Coronary artery (tissue), 2 donors: ENCODE measurements at regions not wholly inside any gene's neighbourhood (a gene's known extent, or its start where the extent isn't known, plus 50 kb on each side); places are given as distances from the start of the nearest gene placed in this dataset.
"Not testable (repeated sequence)": the region's sequence is repeated elsewhere in the genome, so short reads cannot be mapped to it uniquely, and the experiment has no call there.

Experiments used
- DNase-seq: peaks from one replicate; pipeline ENCODE4 v3.0.0-alpha.2; 2017; ENCODE audit warnings: low spot score
- H3K27ac ChIP-seq, 2 donors: fragments of 200-600 bp; sonication (generic); one replicate each; pipeline ENCODE4 v1.5.1; 2016 to 2019
- H3K4me3 ChIP-seq: fragments of 200-600 bp; sonication (generic); 2 replicates; pipeline ENCODE4 v1.5.1; 2016; ENCODE audit warnings: mild to moderate bottlenecking, moderate library complexity
- TF ChIP-seq, protein P1 (sequence below): fragments of 200-600 bp; sonication (generic); IDR thresholded peaks from one replicate; pipeline ENCODE4 v1.5.1; 2019; ENCODE audit warnings: antibody characterized with exemption

DNA sequence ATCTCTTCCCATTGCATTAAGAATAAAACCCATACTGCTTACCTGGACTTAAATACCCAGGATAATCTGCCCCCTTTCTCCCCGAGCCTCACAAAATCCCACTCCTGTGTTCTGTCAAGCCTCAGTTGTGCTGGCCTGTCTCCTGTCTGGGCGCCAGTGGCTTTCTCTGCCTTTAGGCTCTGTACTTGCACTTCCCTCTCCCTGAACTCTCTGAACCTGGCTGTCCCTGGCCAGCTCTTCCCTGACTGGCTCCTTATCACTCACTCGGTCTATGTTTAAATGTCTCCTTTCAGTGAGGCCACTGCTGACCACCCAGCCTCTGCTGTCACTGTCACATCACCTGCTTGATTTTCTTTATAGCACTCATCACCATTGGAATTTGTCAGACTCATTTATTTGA is 382.7 kb upstream of the PPP2R3A start:
- no peak overlapping the region for H3K4me3 ChIP-seq
- H3K27ac ChIP-seq: no peak overlapping the region
- TF ChIP-seq, protein P1, sequence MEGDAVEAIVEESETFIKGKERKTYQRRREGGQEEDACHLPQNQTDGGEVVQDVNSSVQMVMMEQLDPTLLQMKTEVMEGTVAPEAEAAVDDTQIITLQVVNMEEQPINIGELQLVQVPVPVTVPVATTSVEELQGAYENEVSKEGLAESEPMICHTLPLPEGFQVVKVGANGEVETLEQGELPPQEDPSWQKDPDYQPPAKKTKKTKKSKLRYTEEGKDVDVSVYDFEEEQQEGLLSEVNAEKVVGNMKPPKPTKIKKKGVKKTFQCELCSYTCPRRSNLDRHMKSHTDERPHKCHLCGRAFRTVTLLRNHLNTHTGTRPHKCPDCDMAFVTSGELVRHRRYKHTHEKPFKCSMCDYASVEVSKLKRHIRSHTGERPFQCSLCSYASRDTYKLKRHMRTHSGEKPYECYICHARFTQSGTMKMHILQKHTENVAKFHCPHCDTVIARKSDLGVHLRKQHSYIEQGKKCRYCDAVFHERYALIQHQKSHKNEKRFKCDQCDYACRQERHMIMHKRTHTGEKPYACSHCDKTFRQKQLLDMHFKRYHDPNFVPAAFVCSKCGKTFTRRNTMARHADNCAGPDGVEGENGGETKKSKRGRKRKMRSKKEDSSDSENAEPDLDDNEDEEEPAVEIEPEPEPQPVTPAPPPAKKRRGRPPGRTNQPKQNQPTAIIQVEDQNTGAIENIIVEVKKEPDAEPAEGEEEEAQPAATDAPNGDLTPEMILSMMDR: no peak
- no peak for DNase-seq

DNA sequence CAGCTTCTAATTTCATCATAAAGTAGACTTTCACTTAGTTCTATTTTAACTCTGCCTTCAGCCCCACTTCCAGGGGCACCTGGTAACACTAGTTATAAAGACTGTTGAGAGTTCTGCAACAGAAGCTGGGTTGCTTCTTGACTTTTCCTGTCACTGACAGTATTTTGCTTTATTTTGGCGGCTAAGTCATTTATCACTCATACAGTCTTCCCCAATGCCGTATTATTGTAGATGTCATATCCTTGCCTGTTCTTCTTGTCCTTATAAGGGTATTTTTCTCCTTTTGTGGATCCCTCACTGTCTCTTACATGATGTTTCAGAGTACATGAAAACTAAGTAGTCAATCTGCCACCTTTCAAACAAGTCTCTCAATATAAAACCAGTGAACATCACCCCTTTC is 369.0 kb upstream of the PPP2R3A start:
- Histone ChIP-seq H3K4me3 (no peak overlapping the region), H3K27ac (no peak overlapping the region)
- TF ChIP-seq, protein P1: no peak
- DNase-seq: no peak

DNA sequence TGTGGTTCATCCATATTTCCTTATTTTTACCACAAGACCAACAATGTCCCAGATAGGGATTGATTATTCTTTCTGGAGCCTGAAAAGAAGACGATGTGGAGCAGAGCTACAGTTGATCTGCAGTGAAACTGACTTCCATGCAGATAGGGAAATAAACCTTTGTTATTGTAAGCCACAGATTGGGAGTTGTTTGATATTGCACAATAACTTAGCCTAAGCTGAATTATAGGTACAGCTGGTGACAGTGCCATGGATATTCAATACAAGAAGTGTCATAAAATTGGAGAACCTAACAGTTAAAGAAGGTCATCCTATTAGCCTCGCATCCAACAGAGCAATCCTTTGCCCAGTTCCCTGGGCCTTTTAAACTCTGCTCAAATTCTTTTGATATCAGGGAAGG is 367.7 kb upstream of the PPP2R3A start:
- TF ChIP-seq, protein P1: no peak
- no peak for DNase-seq
- Histone ChIP-seq H3K27ac (no peak overlapping the region), H3K4me3 (no peak overlapping the region)

DNA sequence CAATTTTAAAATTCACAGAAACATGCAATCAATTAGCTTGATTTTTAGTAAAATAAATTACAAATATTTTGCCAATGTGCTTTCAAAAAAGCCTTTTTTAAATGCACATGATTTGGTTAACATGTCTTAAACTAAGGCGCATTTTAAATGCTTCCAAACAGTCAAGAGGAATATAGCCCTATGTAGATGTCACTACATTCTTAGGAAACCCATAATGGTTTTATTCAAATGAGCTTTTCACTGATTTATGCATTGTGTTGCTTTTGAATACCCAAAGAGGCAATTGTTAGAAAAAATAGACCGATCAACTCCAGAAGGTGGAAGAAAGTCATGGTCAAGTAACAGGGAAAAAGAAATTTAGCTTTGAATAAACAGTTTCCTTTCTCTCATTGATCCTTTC is 366.9 kb upstream of the PPP2R3A start:
- no peak for DNase-seq
- H3K27ac ChIP-seq: no peak overlapping the region
- no peak overlapping the region for H3K4me3 ChIP-seq
- TF ChIP-seq, protein P1: no peak

DNA sequence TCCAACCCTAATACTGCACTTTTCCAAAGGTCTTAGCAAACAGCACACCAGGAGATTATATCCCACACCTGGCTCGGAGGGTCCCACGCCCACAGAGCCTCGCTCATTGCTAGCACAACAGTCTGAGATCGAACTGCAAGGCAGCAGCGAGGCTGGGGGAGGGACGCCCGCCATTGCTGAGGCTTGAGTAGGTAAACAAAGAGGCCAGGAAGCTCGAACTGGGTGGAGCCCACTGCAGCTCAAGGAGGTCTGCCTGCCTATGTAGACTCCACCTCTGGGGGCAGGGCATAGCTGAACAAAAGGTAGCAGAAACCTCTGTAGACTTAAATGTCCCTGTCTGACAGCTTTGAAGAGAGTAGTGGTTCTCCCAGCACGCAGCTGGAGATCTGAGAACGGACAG is 361.0 kb upstream of the PPP2R3A start:
- DNase-seq, H3K27ac ChIP-seq, H3K4me3 ChIP-seq: not testable (repeated sequence)

DNA sequence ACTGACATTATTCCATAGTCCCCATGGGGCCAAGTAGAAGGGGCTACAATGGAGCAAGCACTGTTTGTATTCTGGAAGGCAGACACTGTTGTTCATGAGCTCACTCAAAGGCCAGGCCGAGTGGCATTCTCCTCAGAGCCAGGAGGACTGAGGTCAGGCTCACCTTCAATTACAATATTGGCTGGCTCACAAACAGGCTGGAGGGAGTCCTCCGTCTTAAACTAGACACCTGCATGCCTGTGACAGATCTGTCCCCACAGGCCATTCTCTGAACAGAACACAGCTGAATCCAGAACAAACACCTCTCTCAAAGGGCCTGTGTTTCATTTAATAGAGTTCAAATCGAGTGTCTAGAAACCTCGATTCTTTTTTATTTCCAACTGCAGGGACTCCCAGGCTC is 347.4 kb upstream of the PPP2R3A start:
- no peak for DNase-seq
- Histone ChIP-seq H3K4me3 (no peak overlapping the region), H3K27ac (no peak overlapping the region)
- TF ChIP-seq, protein P1: no peak

DNA sequence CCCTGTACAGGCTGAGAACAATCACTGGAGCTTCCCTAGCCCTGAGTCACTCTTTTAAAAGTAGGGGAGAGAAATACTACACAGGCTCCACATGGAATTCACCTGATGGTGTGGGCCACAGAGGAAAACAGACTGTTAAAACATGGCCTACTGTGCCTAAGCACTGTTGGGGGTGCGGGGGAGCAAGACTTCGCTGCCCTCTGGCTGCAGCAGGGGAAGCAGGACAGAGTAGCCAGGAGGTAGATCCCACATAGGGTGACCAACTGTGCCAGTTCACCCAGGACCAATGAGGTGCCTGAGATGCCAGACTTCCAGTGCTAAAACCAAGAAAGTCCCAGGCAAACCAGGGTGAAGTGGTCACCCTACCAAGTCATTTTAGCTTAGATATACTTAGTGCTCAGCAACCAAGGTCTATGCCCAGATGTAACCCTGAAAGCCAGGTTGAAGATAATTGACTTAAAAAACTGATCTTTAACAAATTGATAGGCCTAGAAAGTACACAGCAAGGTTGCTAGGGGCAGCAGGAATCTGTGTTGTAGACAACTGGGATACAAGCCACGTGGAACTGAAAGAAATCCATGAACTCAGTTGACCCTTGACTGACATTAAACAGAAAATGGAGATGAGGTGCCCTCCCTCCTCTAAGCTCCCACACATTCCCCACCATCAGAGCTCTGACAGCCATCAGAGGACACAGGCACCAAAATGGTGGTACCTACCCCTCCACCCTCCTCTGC is 344.2 kb upstream of the PPP2R3A start:
- no peak overlapping the region for H3K4me3 ChIP-seq
- DNase-seq: no peak
- H3K27ac ChIP-seq: no peak overlapping the region
- TF ChIP-seq, protein P1: no peak
